Thymus (tissue), 11 donors: ENCODE measurements at regions not wholly inside any gene's neighbourhood (a gene's known extent, or its start where the extent isn't known, plus 50 kb on each side); places are given as distances from the start of the nearest gene placed in this dataset.

Source experiments
- DNase-seq, 9 donors: peaks; one replicate each; pipeline ENCODE4 v3.0.0-alpha.2; 2013; ENCODE audit warnings: low spot score in 9 of 9, low read depth in 6 of 9, missing footprints in 1 of 9
- H3K27ac ChIP-seq, 2 donors: one replicate each; pipeline ENCODE4 v1.5.1; 2013; ENCODE audit warnings: control low read depth in 1 of 2, low read depth in 1 of 2, low read length in 1 of 2, mild to moderate bottlenecking in 1 of 2, moderate library complexity in 1 of 2
- H3K27me3 ChIP-seq, 2 donors: one replicate each; pipeline ENCODE4 v1.5.1; 2013; ENCODE audit warnings: low read length in 1 of 2; ENCODE audit not compliant: control insufficient read depth in 2 of 2, insufficient read depth in 1 of 2
- H3K36me3 ChIP-seq, 2 donors: one replicate each; pipeline ENCODE4 v1.5.1; 2013; ENCODE audit warnings: low read length in 1 of 2, mild to moderate bottlenecking in 1 of 2, moderate library complexity in 1 of 2; ENCODE audit not compliant: control insufficient read depth in 2 of 2, insufficient read depth in 2 of 2
- H3K4me1 ChIP-seq, 2 donors: one replicate each; pipeline ENCODE4 v1.5.1; 2013; ENCODE audit warnings: low read length in 2 of 2; ENCODE audit not compliant: control insufficient read depth in 2 of 2, insufficient read depth in 2 of 2
- H3K4me3 ChIP-seq, 2 donors: one replicate each; pipeline ENCODE4 v1.5.1; 2013; ENCODE audit warnings: low read length in 2 of 2, control low read depth in 1 of 2, mild to moderate bottlenecking in 1 of 2
- H3K9me3 ChIP-seq, 2 donors: one replicate each; pipeline ENCODE4 v1.5.1; 2013; ENCODE audit warnings: low read length in 1 of 2, mild to moderate bottlenecking in 1 of 2; ENCODE audit not compliant: control insufficient read depth in 2 of 2, insufficient read depth in 1 of 2
- WGBS: extraction: QIAGEN DNeasy Blood & Tissue Kit; methylation state at CpG from one replicate; pipeline ENCODE4 v1.1.7; 2013; 5-methylcytosine and 5-hydroxymethylcytosine counted together
- donor health status: healthy.

DNA sequence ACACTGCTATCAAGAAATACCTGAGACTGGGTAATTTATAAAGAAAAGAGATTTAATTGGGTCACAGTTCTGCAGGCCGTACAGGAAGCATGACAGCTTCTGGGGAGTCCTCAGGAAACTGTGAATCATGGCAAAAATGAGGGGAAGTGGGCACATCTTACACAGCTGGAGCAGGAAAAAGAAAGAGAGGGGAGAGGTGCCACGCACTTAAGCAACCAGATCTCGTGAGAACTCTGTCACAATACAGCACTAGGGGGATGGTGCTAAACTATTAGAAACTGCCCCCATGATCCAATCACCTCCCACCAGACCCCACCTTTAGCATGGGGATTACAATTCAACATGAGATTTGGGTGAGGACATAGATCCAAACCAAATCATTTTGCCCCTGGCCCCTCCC lies 105.5 kb upstream of the CPLX2 start:
- H3K36me3 ChIP-seq: no peaks in the 10 kb centered on the region
- peaks cover 3 to 7% of the 10 kb centered on the region in 2 donors for H3K27me3 ChIP-seq
- no peaks in the 10 kb centered on the region for H3K4me1 ChIP-seq
- H3K27ac ChIP-seq: no peak overlapping the region
- WGBS: 23% methylated on average over 3 of the region's 3 CpGs
- no peak for DNase-seq
- H3K9me3 ChIP-seq: peaks cover 0 to 7% of the 10 kb centered on the region in 2 donors
- no peak overlapping the region for H3K4me3 ChIP-seq

DNA sequence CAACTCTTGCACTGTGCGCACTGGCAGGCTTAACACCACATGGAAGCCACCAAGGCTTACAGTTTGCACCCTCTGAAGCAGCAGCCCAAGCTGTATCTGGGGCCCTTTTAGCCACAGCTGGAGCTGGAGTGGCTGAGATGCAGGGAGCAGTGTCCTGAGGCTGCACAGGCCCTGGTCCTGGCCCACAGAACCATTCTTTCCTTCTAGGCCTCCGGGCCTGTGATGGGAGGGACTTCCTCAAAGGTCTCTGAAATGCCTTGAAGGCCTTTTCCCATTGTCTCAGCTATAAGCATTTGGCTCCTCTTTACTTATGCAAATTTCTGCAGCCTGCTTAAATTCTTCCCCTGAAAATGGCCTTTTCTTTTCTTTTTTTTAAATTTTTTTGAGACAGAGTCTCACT lies 104.4 kb upstream of the CPLX2 start:
- WGBS: 90% methylated on average over 2 of the region's 2 CpGs

DNA sequence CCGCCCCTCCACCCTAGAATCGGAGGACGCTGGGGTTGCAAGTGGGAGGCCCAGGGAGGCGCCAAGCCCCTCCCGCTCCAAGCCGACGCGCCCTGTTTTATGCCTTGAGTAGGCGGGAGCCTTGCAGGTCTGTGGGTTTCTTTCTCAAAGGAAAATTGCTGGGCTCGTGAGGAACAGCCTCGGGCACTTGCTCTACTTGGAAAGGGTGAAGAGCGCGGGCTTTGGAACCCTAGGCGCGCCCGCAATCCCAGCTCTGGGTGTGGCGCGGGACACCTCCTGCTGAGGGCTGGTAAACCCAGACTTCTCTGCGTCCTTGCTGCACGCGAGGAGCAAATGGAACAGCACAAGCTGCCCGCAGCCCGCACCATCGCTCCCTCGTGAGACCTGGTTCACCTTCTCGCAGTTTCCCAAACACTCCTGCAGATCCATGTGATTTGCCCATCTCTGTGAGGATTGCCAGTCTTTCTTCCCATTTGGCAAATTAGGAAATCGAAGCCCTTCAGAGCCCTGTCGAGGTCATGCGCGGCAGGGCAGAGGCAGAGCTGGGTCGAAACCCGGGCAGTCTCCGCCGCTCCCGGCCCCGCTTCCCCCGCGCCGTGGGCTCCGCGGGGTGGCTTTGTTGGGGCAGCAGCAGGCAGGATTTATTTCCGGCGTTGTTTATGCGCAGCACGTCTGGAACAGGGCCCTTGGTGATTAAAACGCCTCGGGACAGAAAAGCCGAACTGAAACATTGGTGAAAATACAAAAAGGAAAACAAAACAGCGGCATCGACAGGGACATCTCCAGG lies 98.4 kb upstream of the CPLX2 start:
- H3K4me3 ChIP-seq: no peak overlapping the region
- 16% methylated on average over 50 of the region's 50 CpGs for WGBS

More for the DNA sequence above, 104.4 kb upstream of the CPLX2 start:
- DNase-seq: no peak
- Histone ChIP-seq H3K27ac (no peak overlapping the region), H3K4me3 (no peak overlapping the region), H3K36me3 (no peaks in the 10 kb centered on the region), H3K4me1 (no peaks in the 10 kb centered on the region), H3K27me3 (peaks cover 8 to 10% of the 10 kb centered on the region in 2 donors), H3K9me3 (peaks cover 0 to 7% of the 10 kb centered on the region in 2 donors)

DNA sequence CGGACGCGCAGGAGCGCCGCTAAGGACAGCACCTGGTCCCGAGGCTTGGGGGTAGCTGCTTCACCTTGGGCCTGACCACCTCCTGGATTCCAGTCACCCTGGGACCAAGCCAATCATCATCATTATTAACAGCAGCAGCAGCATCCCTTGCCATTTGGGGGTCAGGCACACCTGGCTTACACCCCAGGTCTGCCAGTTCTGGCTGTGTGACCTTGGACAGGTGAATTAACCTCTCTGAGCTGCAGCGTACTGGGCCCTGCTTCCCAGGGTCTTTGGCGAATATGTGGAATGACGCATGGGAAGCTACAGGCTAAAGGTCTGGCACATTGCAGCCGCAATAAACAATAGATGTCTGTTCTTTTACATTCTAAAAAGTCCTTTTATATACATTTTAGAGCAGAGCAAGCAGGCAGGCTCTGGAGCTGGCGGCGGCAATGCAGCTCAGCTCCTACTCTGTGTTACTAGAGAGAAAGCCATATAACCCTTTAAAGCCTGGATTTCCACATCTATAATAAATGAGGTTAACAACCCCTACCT lies 97.8 kb upstream of the CPLX2 start:
- DNase-seq: no peak
- Histone ChIP-seq H3K9me3 (no peaks in the 10 kb centered on the region), H3K27ac (no peak overlapping the region), H3K4me1 (no peaks in the 10 kb centered on the region), H3K27me3 (peaks cover 32 to 42% of the 10 kb centered on the region in 2 donors), H3K36me3 (no peaks in the 10 kb centered on the region), H3K4me3 (no peak overlapping the region)
- WGBS: 44% methylated on average over 12 of the region's 12 CpGs

More for the DNA sequence above, 98.4 kb upstream of the CPLX2 start:
- peaks cover 32 to 42% of the 10 kb centered on the region in 2 donors for H3K27me3 ChIP-seq
- H3K9me3 ChIP-seq: no peaks in the 10 kb centered on the region
- H3K4me1 ChIP-seq: no peaks in the 10 kb centered on the region
- no peak for DNase-seq
- H3K36me3 ChIP-seq: no peaks in the 10 kb centered on the region
- no peak overlapping the region for H3K27ac ChIP-seq

DNA sequence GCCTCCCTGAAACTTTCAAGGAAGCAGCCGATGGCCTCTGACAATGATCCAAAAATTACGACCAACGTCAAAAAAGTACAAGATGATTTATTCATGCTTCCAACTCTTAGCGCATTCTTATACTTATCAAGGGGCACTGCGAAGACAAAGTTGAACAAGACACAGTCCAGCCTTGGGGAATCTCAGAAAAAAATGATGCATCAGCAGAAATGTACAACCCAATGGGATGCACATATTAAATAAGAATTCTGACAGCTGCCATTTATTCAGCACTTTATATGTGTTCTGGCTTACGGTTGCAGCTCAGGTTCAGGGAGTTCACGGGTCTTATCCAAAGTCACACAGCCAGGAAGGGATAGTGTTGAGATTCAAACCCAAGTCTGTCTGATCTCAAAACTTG lies 96.0 kb upstream of the CPLX2 start:
- H3K4me3 ChIP-seq: no peak overlapping the region
- peaks cover 32 to 44% of the 10 kb centered on the region in 2 donors for H3K27me3 ChIP-seq
- H3K4me1 ChIP-seq: no peaks in the 10 kb centered on the region
- H3K36me3 ChIP-seq: no peaks in the 10 kb centered on the region
- no peaks in the 10 kb centered on the region for H3K9me3 ChIP-seq
- no peak for DNase-seq
- no peak overlapping the region for H3K27ac ChIP-seq
- 95% methylated on average over 7 of the region's 7 CpGs for WGBS

DNA sequence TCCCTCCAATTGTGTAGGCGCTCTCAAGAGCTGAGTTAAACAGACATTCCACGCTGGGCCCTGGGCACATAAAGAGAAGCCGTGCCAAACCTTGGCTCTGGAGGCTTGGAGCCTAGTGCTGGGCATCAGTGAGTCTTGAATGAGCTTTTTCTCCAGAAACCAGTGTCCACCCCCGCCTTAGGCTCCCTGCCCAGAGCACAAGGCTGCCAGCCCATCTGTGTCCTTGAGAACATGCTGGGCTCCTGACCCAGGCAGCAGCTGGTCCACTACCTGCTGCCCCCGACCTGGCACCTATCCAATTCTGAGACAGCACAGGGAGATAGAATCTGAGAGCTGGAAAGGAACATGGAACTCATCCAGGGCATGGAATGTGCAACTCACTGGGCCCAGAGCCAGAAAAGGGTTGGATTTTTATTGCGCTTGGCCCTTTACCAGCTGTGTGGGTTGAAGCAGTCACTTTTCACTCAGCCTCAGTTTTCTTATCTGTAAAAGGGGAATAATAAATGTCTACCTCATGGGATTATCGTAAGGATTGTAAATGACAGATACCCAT lies 92.4 kb upstream of the CPLX2 start:
- Histone ChIP-seq H3K27ac (no peak overlapping the region), H3K27me3 (peaks cover 11 to 17% of the 10 kb centered on the region in 2 donors), H3K4me3 (no peak overlapping the region), H3K4me1 (no peaks in the 10 kb centered on the region), H3K36me3 (no peaks in the 10 kb centered on the region), H3K9me3 (no peaks in the 10 kb centered on the region)
- no peak for DNase-seq
- WGBS: 86% methylated on average over 7 of the region's 7 CpGs

DNA sequence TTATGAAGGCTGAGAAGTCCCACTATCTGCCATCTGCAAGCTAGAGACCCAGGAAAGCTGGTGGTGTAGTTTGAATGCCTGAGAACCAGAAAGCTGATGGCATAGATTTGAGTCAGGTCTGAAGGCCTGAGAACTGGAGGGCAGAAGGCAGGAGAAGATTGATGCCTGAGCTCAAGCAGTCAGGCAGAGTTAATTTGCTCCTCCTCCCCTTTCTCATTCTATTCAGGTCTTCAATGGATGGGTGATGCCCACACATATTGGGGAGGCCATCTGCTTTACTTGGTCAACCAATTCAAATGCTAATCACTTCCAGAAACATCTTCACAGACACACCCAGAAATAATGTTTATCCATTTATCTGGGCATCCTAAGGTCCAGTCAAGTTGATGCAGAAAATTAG lies 87.6 kb upstream of the CPLX2 start:
- Histone ChIP-seq H3K27ac (no peak overlapping the region), H3K9me3 (no peaks in the 10 kb centered on the region), H3K27me3 (peaks cover 0 to 5% of the 10 kb centered on the region in 2 donors), H3K4me1 (no peaks in the 10 kb centered on the region), H3K4me3 (no peak overlapping the region), H3K36me3 (no peaks in the 10 kb centered on the region)
- no peak for DNase-seq

DNA sequence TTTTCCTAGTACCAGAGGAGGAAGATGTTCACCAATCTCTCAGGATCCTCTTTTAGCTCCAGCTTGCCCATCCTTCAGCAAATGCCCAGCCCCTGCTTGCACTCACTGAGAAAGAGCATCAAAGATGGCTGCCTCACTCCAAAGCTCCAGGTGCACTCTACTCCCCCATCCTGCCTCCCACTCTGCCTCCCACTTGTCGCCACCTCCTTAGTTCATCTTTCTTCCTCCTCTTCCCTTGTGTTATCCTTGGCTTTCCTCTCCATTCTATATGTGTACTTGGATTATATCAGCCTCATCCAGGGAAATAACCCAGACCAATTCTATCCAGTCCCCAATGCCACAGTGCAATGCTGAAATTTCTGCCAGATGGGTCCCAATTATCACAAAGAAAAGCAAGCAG lies 87.1 kb upstream of the CPLX2 start:
- Histone ChIP-seq H3K36me3 (no peaks in the 10 kb centered on the region), H3K4me3 (no peak overlapping the region), H3K9me3 (no peaks in the 10 kb centered on the region), H3K4me1 (no peaks in the 10 kb centered on the region), H3K27ac (no peak overlapping the region), H3K27me3 (peaks cover 0 to under 1% of the 10 kb centered on the region in 2 donors)
- no peak for DNase-seq
- 91% methylated on average over 1 of the region's 1 CpG for WGBS

DNA sequence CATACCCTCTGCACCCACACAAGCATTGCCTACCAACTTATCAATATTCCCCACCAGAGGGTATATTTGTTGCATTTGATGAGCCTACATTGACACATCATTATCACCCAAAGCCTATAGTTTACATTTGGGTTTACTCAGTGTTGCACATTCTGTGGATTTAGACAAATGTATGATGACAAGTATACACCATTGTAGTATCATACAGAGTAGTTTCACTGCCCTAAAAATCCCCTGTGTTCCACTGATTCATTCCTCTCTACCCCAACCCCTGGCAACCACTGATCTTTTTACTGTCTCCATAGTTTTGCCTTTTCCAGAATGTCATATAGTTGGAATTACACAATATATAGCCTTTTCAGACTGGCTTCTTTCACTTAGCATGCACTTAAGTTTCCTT lies 85.7 kb upstream of the CPLX2 start:
- no peak overlapping the region for H3K27ac ChIP-seq

More for the DNA sequence above, 85.7 kb upstream of the CPLX2 start:
- Histone ChIP-seq H3K36me3 (no peaks in the 10 kb centered on the region), H3K4me1 (no peaks in the 10 kb centered on the region), H3K27me3 (no peaks in the 10 kb centered on the region), H3K9me3 (no peaks in the 10 kb centered on the region), H3K4me3 (no peak overlapping the region)
- no peak for DNase-seq
